GM10266 (cell line): ENCODE measurements at regions not wholly inside any gene's neighbourhood (a gene's known extent, or its start where the extent isn't known, plus 50 kb on each side); places are given as distances from the start of the nearest gene placed in this dataset.

Experiments used
- DNase-seq: peaks from one replicate; pipeline ENCODE4 v3.0.0; 2012; ENCODE audit errors: extremely low spot score
- CTCF ChIP-seq: IDR thresholded peaks from 2 replicates; pipeline ENCODE4 v1.5.1; 2012; ENCODE audit warnings: mild to moderate bottlenecking, low read depth; ENCODE audit not compliant: control insufficient read depth, insufficient read depth; ENCODE audit errors: missing control alignments

GRCh38 chr9:134217431-134218210 is 53.3 kb upstream of the RNU6ATAC start:
- no peak for DNase-seq
- TF ChIP-seq CTCF = peak; percentile 17

DNA sequence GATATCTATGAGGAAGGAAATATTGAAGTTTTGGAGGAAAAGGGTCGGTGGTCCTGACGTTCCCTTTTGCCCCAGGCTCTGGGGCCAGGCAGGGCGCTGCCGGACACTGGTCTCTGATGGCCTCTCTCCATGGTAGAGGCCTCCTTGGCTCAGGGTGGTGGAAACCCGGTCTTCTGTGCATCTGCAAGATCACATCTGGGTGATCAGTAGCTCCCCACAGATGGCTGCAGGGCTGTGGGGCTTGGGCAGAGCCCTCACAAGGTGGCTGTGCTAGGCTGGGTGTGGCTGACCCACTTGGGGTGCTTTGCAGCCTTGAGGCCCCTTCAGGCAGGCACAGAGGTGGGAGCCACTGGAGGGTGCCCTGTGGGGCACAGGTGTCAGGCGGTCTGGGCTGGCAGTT is 53.9 kb upstream of the RNU6ATAC start:
- TF ChIP-seq CTCF = no peak
- no peak for DNase-seq

DNA sequence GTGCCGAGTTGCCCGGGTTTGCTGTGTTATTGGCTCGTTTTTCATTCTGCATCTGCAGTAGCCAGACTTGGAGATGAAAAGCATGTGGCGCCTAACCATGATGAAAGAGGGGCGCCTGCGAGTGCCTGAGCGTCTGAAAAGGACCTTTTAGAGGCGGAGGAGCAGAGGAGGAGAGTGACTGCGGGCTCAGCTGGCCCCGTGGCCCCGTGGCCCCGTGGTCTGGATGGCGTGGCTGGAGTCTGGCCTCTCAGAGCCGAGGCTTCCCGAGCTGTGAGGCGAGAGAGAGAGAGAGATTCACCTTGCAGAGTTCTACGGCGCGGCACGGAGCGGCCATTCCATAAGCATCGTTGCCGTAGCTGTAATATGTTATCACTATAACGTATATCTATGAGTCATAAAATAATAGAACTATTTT is 55.3 kb upstream of the RNU6ATAC start:
- DNase-seq = no peak
- no peak for TF ChIP-seq CTCF

- no peak for TF ChIP-seq CTCF
These were observed 55.9 kb upstream of the RNU6ATAC start for GRCh38 chr9:134220311-134220710.

DNA sequence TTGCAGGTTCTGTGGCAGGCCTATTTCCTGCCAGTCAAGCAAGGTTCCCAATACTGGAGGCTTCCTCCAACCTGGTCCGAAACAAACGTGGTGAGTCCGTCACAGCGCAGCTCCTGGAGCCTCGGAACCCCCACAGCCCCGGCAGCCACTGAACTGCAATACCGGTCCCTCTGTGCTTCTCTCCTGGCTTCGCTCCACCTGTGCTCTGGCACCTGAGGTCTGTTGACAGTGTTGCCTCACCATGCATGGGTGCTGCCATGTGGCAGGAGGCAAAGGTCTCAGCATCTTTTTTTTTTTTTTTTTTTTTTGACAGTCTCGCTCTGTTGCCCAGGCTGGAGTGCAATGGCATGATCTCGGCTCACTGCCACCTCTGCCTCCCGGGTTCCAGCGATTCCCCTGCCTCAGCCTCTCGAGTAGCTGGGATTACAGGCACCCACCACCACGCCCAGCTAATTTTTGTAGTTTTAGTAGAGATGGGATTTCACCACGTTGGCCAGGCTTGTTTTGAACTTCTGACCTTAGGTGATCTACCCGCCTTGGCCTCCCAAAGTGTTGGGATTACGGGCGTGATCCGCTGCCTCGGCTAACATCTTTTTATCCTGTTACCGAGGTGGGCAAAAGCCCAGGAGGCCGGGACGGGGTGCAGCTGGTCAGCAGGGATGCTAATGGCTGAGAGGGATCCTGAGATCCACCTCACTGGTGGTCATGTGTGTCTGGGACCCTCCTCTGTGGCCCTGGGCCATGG is 57.1 kb upstream of the RNU6ATAC start:
- no peak for DNase-seq
- no peak for TF ChIP-seq CTCF

More at GRCh38 chr9:134220311-134220710, 55.9 kb upstream of the RNU6ATAC start:
- DNase-seq = no peak

- no peak for TF ChIP-seq CTCF
These were observed 57.7 kb upstream of the RNU6ATAC start for GRCh38 chr9:134222018-134222573.

More at GRCh38 chr9:134222018-134222573, 57.7 kb upstream of the RNU6ATAC start:
- DNase-seq = no peak
